ENCODE measurements at regions not wholly inside any gene's neighbourhood (a gene's known extent, or its start where the extent isn't known, plus 50 kb on each side); places are given as distances from the start of the nearest gene placed in this dataset.

GRCh38 chr9:107547772-107548297 lies 58.3 kb upstream of the KLF4 start:
- TF ChIP-seq CTCF (IDR thresholded peaks at IDR 0.05; ENCODE audit: low read depth, low read length): no peak
- no peak for TF ChIP-seq EZH2phosphoT487 (IDR thresholded peaks at IDR 0.05; ENCODE audit: low read depth)
